Heart left ventricle (tissue), 16 donors: ENCODE measurements at regions not wholly inside any gene's neighbourhood (a gene's known extent, or its start where the extent isn't known, plus 50 kb on each side); places are given as distances from the start of the nearest gene placed in this dataset.
"Not testable (repeated sequence)": the region's sequence is repeated elsewhere in the genome, so short reads cannot be mapped to it uniquely, and the experiment has no call there.

ENCODE experiments used
- ATAC-seq, 4 donors: fragments of 200-7000 bp; cut with Tn5 transposase; one replicate each; pipeline ENCODE4 v1.9.1; 2020 to 2022; ENCODE audit warnings: moderate library complexity in 4 of 4, mild to moderate bottlenecking in 3 of 4, moderate number of reproducible peaks in 1 of 4
- DNase-seq, 5 donors: peaks; one replicate each; pipeline ENCODE4 v3.0.0-alpha.2; 2020
- H3K27ac ChIP-seq, 12 donors: fragments of 200-600 bp; sonication (generic) in 4 of 12; one replicate each; pipeline versions ENCODE4 v1.5.0 to v1.8.0; 2016 to 2022; ENCODE audit warnings: mild to moderate bottlenecking in 2 of 12
- H3K27me3 ChIP-seq, 9 donors: fragments of 200-600 bp; sonication (generic) in 2 of 9; one replicate each; pipeline versions ENCODE4 v1.5.1 to v1.8.0; 2016 to 2022; ENCODE audit warnings: mild to moderate bottlenecking in 3 of 9
- H3K36me3 ChIP-seq, 9 donors: fragments of 200-600 bp; sonication (generic) in 2 of 9; one replicate each; pipeline versions ENCODE4 v1.5.0 to v1.8.0; 2018 to 2022; ENCODE audit warnings: mild to moderate bottlenecking in 2 of 9
- H3K4me1 ChIP-seq, 12 donors: fragments of 200-600 bp; sonication (generic) in 4 of 12; one replicate each; pipeline versions ENCODE4 v1.5.0 to v1.8.0; 2016 to 2022; ENCODE audit warnings: mild to moderate bottlenecking in 3 of 12
- H3K4me3 ChIP-seq, 12 donors: fragments of 200-600 bp; sonication (generic) in 4 of 12; one replicate each; pipeline versions ENCODE4 v1.5.0 to v1.8.0; 2017 to 2022; ENCODE audit warnings: mild to moderate bottlenecking in 9 of 12, moderate library complexity in 4 of 12
- H3K9me3 ChIP-seq, 12 donors: fragments of 200-600 bp; sonication (generic) in 4 of 12; one replicate each; pipeline versions ENCODE4 v1.5.0 to v1.8.0; 2016 to 2022; ENCODE audit warnings: mild to moderate bottlenecking in 1 of 12
- POLR2A ChIP-seq, 2 donors: fragments of 450-650 bp; IDR thresholded peaks; one replicate each; pipeline ENCODE4 v1.6.1; 2017; ENCODE audit warnings: antibody characterized with exemption in 2 of 2, mild to moderate bottlenecking in 2 of 2, moderate library complexity in 2 of 2
- WGBS, 4 donors: extraction: QIAGEN DNeasy Blood & Tissue Kit in 2 of 4; methylation state at CpG; one replicate each; pipeline versions ENCODE4 v1.1.5 to v1.1.7; 2013 to 2018; 5-methylcytosine and 5-hydroxymethylcytosine counted together
- intact Hi-C, 10 donors: fragments of 100-400 bp; cut with DNase I; formaldehyde crosslinking; loops; one replicate each; pipeline versions ENCODE4 v1.11.1 to v1.14.2; 2022
- TF ChIP-seq, protein P1 (sequence below), 12 donors: fragments of 200-600 bp; sonication (generic) in 4 of 12; IDR thresholded peaks; one replicate each; pipeline versions ENCODE4 v1.5.0 to v1.8.0; 2018 to 2022; ENCODE audit warnings: antibody characterized with exemption in 12 of 12, mild to moderate bottlenecking in 5 of 12
- donor health status: ischemic (EF 13 %, LVEDD 7.1; RV severe dilation, severe dysfunction).
- donor health status: healthy with polysubstance abuse.
- donor health status: DM: no; HTN: yes; CAD: no.
- donor health status: DM: no; HTN: no; CAD: no.
- donor health status: ischemic (EF 25% LVEDD 6.9; RV normal size, moderate dysfunction).
- donor health status: ischemic (EF 25% LVEDD 5.7; RV mildly dilated, moderate dysfunction).
- donor health status: healthy.
- donor health status: DM: yes; HTN: yes; CAD: no.
- donor health status: ischemic (EF 35%, LVEDD 5.7; RV mildly dilated, moderate dysfunction).
- donor health status: nonischemic (EF 11% LVEDD 7.7; RV severe dilation, severe dysfunction).
- donor health status: DM: yes; HTN: yes; CAD: no.
- donor health status: PGD.
- donor health status: ischemic (EF 29% LVEDD 5.4; RV normal size, mild dysfunction).
- donor health status: nonischemic (EF 23%, LVEDD 6.1; RV moderate dilation, normal function).

- Histone ChIP-seq H3K4me3 (no peak overlapping the region), H3K27me3 (peaks cover 0 to 8% (median 0%) of the 10 kb centered on the region in 9 donors), H3K27ac (no peak overlapping the region), H3K36me3 (no peaks in the 10 kb centered on the region), H3K4me1 (no peaks in the 10 kb centered on the region), H3K9me3 (no peaks in the 10 kb centered on the region)
- ATAC-seq (no peak), DNase-seq (no peak)
- 64 to 66% (median 64%) methylated on average over 6 of the region's 6 CpGs for WGBS, 4 donors
- TF ChIP-seq, protein P1, sequence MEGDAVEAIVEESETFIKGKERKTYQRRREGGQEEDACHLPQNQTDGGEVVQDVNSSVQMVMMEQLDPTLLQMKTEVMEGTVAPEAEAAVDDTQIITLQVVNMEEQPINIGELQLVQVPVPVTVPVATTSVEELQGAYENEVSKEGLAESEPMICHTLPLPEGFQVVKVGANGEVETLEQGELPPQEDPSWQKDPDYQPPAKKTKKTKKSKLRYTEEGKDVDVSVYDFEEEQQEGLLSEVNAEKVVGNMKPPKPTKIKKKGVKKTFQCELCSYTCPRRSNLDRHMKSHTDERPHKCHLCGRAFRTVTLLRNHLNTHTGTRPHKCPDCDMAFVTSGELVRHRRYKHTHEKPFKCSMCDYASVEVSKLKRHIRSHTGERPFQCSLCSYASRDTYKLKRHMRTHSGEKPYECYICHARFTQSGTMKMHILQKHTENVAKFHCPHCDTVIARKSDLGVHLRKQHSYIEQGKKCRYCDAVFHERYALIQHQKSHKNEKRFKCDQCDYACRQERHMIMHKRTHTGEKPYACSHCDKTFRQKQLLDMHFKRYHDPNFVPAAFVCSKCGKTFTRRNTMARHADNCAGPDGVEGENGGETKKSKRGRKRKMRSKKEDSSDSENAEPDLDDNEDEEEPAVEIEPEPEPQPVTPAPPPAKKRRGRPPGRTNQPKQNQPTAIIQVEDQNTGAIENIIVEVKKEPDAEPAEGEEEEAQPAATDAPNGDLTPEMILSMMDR (IDR thresholded peaks at IDR 0.05) = no peak
- no peak for TF ChIP-seq POLR2A (IDR thresholded peaks at IDR 0.05)
- intact Hi-C loops = no loop called here
These were observed 88.0 kb downstream of the TEX51 start for GRCh38 chr2:126986631-126987187.

DNA sequence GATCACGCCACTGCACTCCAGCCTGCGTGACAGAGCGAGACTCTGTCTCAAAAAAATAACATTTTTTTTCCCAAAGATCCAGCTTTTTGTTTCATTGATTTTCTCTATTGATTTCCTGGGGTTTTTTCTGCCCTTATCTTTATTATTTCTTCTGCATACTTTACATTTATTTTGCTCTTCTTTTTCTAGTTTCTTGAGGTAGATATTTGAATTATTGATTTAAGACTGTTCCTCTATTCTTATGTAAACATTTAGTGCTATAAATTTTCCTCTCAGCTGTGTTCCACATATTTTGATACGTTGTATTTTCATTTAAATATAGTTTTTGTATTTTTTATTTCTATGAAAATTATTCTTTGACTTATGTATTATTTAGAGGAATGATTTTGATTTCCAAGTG is 89.8 kb downstream of the TEX51 start:
- WGBS, 4 donors = 66 to 79% (median 76%) methylated on average over 4 of the region's 4 CpGs
- Histone ChIP-seq H3K4me1 (no peaks in the 10 kb centered on the region), H3K36me3 (no peaks in the 10 kb centered on the region), H3K27ac (no peak overlapping the region), H3K4me3 (no peak overlapping the region), H3K9me3 (no peaks in the 10 kb centered on the region), H3K27me3 (peaks cover 0 to 14% (median 0%) of the 10 kb centered on the region in 9 donors)
- intact Hi-C loops = no loop called here
- no peak for TF ChIP-seq POLR2A (IDR thresholded peaks at IDR 0.05)
- TF ChIP-seq, protein P1 (IDR thresholded peaks at IDR 0.05) = no peak
- DNase-seq = no peak
- no peak for ATAC-seq

DNA sequence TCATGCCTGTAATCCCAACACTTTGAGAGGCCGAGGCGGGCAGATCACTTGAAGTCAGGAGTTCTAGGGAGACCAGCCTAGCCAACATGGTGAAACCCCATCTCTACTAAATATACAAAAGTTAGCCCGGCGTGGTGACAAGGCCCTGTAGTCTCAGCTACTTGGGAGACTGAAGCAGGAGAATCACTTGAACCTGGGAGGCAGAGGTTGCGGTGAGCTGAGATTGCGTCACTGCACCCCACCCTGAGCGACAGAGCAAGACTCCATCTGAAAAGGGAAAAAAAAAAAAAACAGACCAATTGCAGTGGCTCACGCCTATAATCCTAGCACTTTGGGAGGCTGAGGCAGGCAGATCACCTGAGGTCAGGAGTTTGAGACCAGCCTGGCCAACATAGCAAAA is 90.4 kb downstream of the TEX51 start:
- DNase-seq, intact Hi-C loops, H3K4me1 ChIP-seq, H3K4me3 ChIP-seq, H3K36me3 ChIP-seq, H3K9me3 ChIP-seq, H3K27ac ChIP-seq, ATAC-seq: not testable (repeated sequence)
- WGBS, 4 donors = 93 to 95% (median 93%) methylated on average over 8 of the region's 8 CpGs
- H3K27me3 ChIP-seq = peaks cover 0 to 14% (median 0%) of the 10 kb centered on the region in 9 donors

- no peaks in the 10 kb centered on the region for H3K9me3 ChIP-seq
- peaks cover 0 to 14% (median 0%) of the 10 kb centered on the region in 9 donors for H3K27me3 ChIP-seq
- TF ChIP-seq POLR2A (IDR thresholded peaks at IDR 0.05) = no peak
- H3K36me3 ChIP-seq = no peaks in the 10 kb centered on the region
- no peak overlapping the region for H3K27ac ChIP-seq
- intact Hi-C loops = no loop called here
- no peak overlapping the region for H3K4me3 ChIP-seq
- WGBS, 4 donors = 65 to 73% (median 68%) methylated on average over 1 to 2 of the region's 2 CpGs
- ATAC-seq (no peak), DNase-seq (no peak)
- H3K4me1 ChIP-seq = no peaks in the 10 kb centered on the region
These were observed 91.5 kb downstream of the TEX51 start for GRCh38 chr2:126990200-126990599.

GRCh38 chr2:126990605-126991532 is 92.2 kb downstream of the TEX51 start:
- Histone ChIP-seq H3K9me3 (no peaks in the 10 kb centered on the region), H3K36me3 (no peaks in the 10 kb centered on the region), H3K27me3 (peaks cover 0 to 14% (median 0%) of the 10 kb centered on the region in 9 donors), H3K27ac (no peak overlapping the region), H3K4me1 (no peaks in the 10 kb centered on the region), H3K4me3 (no peak overlapping the region)
- WGBS, 4 donors = 60 to 62% (median 62%) methylated on average over 12 of the region's 12 CpGs
- no peak for ATAC-seq
- TF ChIP-seq, protein P1 (IDR thresholded peaks at IDR 0.05) = no peak
- TF ChIP-seq POLR2A (IDR thresholded peaks at IDR 0.05) = no peak
- intact Hi-C loops = no loop called here
- DNase-seq = no peak
